EH (cell line): ENCODE measurements at regions not wholly inside any gene's neighbourhood (a gene's known extent, or its start where the extent isn't known, plus 50 kb on each side); places are given as distances from the start of the nearest gene placed in this dataset.

ENCODE experiments used
- DNase-seq: peaks from one replicate; pipeline ENCODE4 v3.0.0-alpha.2; 2015; ENCODE audit warnings: low read depth

- no peak for DNase-seq
Observed at GRCh38 chr4:178577933-178578332, 1135.7 kb upstream of the AGA start.

GRCh38 chr4:178595500-178596138 lies 1153.4 kb upstream of the AGA start:
- no peak for DNase-seq

- no peak for DNase-seq
Observed at GRCh38 chr4:178598672-178599071, 1156.4 kb upstream of the AGA start.

GRCh38 chr4:178599521-178599920 lies 1157.3 kb upstream of the AGA start:
- DNase-seq = no peak

GRCh38 chr4:178602833-178603232 lies 1160.6 kb upstream of the AGA start:
- no peak for DNase-seq

GRCh38 chr4:178611062-178611461 lies 1168.8 kb upstream of the AGA start:
- no peak for DNase-seq

- DNase-seq = no peak
Observed at GRCh38 chr4:178612733-178613132, 1170.5 kb upstream of the AGA start.

GRCh38 chr4:178632415-178632814 lies 1190.2 kb upstream of the AGA start:
- DNase-seq = no peak

- DNase-seq = no peak
Observed at GRCh38 chr4:178633263-178633662, 1191.0 kb upstream of the AGA start.

GRCh38 chr4:178664621-178665020 lies 1222.4 kb upstream of the AGA start:
- no peak for DNase-seq

GRCh38 chr4:178665916-178666315 lies 1223.7 kb upstream of the AGA start:
- DNase-seq = no peak

- DNase-seq = no peak
Observed at GRCh38 chr4:178671766-178672165, 1229.5 kb upstream of the AGA start.

- DNase-seq = no peak
Observed at GRCh38 chr4:178672512-178672911, 1230.3 kb upstream of the AGA start.

- DNase-seq = no peak
Observed at GRCh38 chr4:178681871-178682270, 1239.6 kb upstream of the AGA start.

GRCh38 chr4:178689926-178690325 lies 1247.7 kb upstream of the AGA start:
- DNase-seq = no peak

- no peak for DNase-seq
Observed at GRCh38 chr4:178693816-178694215, 1251.6 kb upstream of the AGA start.

GRCh38 chr4:178696515-178696914 lies 1254.3 kb upstream of the AGA start:
- DNase-seq = no peak

- no peak for DNase-seq
Observed at GRCh38 chr4:178712486-178712885, 1270.2 kb upstream of the AGA start.

- no peak for DNase-seq
Observed at GRCh38 chr4:178738026-178738425, 1295.8 kb upstream of the AGA start.

GRCh38 chr4:178745203-178745602 lies 1303.0 kb upstream of the AGA start:
- no peak for DNase-seq

GRCh38 chr4:178752954-178753525 lies 1310.8 kb upstream of the AGA start:
- no peak for DNase-seq

- DNase-seq = no peak
Observed at GRCh38 chr4:178778496-178778895, 1336.3 kb upstream of the AGA start.

GRCh38 chr4:178781779-178782178 lies 1339.5 kb upstream of the AGA start:
- DNase-seq = no peak

- DNase-seq = no peak
Observed at GRCh38 chr4:178784491-178784890, 1342.3 kb upstream of the AGA start.
